ENCODE measurements at regions not wholly inside any gene's neighbourhood (a gene's known extent, or its start where the extent isn't known, plus 50 kb on each side); places are given as distances from the start of the nearest gene placed in this dataset.

DNA sequence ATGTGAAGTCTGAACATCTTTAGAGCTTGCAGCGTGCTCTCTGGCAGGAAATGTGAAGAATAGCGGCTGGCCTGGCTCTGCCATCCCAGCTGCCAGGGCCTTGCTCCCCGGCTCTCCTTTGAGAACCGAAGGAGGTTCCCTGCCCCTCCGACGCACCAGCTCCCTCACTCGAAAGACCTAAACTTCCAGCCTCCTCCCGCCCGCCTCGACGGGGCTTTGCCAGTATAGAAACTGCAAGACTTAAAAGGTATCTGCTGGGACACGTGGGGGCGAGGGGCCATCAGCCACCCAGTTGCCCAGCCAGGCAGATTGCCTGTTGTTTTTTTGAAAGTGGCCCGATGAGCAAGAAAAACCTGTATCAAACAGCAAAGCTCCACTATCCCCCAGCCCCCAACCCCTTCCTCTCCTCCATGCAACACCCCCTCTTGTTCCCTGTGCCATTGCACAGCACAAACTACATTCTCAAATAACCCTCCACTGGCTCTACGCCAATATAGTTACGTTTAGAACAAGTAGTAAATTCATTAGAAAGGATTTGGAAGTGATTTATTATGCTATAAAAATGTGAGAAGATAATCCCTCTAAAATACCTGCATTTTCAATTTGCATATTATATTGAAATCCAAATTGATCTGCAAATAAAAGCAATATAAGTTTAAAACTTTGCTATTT lies 331.9 kb downstream of the MED10 start:
- Histone ChIP-seq H3K27me3 (ENCODE audit: control insufficient read depth in 2 of 2, insufficient read depth in 2 of 2, low read length in 2 of 2) (no peaks in the 10 kb centered on the region), H3K27ac (ENCODE audit: low read depth in 2 of 2, low read length in 2 of 2) (no peak overlapping the region), H3K36me3 (ENCODE audit: control insufficient read depth in 2 of 2, insufficient read depth in 2 of 2, low read length in 2 of 2) (no peaks in the 10 kb centered on the region), H3K9me3 (ENCODE audit: control insufficient read depth in 2 of 2, low read length in 2 of 2) (no peaks in the 10 kb centered on the region), H3K4me3 (ENCODE audit: low read length in 2 of 2) (no peak overlapping the region), H3K9ac (ENCODE audit: low read depth in 1 of 2, low read length in 2 of 2) (no peak overlapping the region), H3K4me1 (ENCODE audit: control insufficient read depth in 2 of 2, insufficient read depth in 2 of 2, low read length in 2 of 2) (no peaks in the 10 kb centered on the region)

DNA sequence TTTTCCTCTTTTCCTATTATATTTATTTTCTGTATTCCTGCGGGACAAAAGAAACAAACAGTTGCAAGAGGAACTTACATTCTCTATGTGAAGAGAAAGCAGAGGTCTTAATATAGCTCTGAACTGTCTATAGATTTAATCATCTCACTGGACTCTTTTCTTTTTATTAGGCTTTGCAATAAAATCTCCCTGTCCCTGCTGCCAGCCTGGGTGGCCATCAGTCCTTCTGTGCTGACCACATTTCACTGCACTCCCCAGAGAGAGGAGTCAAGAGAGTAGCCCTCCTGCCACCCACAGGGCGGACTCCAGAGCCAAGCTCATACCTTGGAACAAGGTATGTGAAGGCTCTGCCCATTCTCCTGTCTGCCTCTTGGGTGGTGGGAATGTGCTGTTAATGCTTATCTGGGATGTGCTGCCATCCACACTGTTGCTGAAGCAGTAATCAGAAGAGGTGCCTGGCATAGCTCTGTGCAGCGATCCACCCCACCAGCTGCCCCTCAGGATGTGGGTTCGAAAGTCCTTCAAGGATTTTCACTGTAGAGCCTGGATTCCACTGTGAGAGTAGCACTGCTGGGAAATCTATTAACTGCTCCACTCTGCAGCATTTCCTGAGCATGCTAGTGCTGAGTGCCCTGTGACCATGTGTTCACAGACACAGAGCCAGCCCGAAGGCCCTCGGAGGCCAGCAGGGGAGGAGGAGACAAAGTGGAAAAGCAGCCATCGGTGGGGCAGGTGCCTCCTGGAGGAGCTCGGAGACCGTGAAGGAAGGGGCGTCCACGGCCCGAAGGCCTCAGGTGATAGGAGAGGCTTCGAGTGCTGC lies 334.6 kb downstream of the MED10 start:
- H3K4me3 ChIP-seq (ENCODE audit: low read length in 2 of 2): no peak overlapping the region

DNA sequence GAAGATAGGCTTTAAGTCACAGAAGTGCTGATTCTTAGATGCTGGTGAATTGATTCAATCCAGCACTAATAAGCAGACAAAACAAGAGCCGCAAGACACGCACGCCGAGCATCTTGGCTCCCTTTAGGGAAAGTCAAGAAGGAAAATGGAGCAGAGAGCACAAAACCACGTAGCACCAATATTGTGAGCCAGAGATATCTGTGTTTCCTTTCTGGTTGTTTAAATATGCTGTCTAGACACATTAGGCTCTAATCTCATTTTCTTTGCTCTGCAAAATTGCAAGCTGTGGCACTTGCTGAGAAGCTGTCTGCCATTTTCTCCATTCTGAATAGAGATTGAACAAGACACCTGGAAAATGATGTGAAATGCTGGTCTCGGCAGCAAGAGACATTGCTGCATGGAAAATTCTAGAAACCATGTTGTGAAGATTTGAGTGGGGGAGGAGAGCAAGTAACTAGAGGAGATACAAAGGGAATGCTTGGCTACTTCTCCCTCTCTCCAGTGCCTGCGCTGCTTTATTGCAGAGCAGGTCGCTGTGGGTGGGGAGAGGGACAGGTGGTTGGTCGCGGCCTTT lies 336.3 kb downstream of the MED10 start:
- Histone ChIP-seq H3K4me1 (ENCODE audit: control insufficient read depth in 2 of 2, insufficient read depth in 2 of 2, low read length in 2 of 2) (no peaks in the 10 kb centered on the region), H3K36me3 (ENCODE audit: control insufficient read depth in 2 of 2, insufficient read depth in 2 of 2, low read length in 2 of 2) (no peaks in the 10 kb centered on the region), H3K9ac (ENCODE audit: low read depth in 1 of 2, low read length in 2 of 2) (no peak overlapping the region), H3K9me3 (ENCODE audit: control insufficient read depth in 2 of 2, low read length in 2 of 2) (no peaks in the 10 kb centered on the region), H3K27ac (ENCODE audit: low read depth in 2 of 2, low read length in 2 of 2) (no peak overlapping the region), H3K27me3 (ENCODE audit: control insufficient read depth in 2 of 2, insufficient read depth in 2 of 2, low read length in 2 of 2) (no peaks in the 10 kb centered on the region), H3K4me3 (ENCODE audit: low read length in 2 of 2) (no peak overlapping the region)

More for the DNA sequence above, 334.6 kb downstream of the MED10 start:
- no peaks in the 10 kb centered on the region for H3K9me3 ChIP-seq (ENCODE audit: control insufficient read depth in 2 of 2, low read length in 2 of 2)
- H3K9ac ChIP-seq (ENCODE audit: low read depth in 1 of 2, low read length in 2 of 2): no peak overlapping the region
- H3K27me3 ChIP-seq (ENCODE audit: control insufficient read depth in 2 of 2, insufficient read depth in 2 of 2, low read length in 2 of 2): no peaks in the 10 kb centered on the region
- H3K4me1 ChIP-seq (ENCODE audit: control insufficient read depth in 2 of 2, insufficient read depth in 2 of 2, low read length in 2 of 2): no peaks in the 10 kb centered on the region
- H3K36me3 ChIP-seq (ENCODE audit: control insufficient read depth in 2 of 2, insufficient read depth in 2 of 2, low read length in 2 of 2): no peaks in the 10 kb centered on the region
- no peak overlapping the region for H3K27ac ChIP-seq (ENCODE audit: low read depth in 2 of 2, low read length in 2 of 2)

DNA sequence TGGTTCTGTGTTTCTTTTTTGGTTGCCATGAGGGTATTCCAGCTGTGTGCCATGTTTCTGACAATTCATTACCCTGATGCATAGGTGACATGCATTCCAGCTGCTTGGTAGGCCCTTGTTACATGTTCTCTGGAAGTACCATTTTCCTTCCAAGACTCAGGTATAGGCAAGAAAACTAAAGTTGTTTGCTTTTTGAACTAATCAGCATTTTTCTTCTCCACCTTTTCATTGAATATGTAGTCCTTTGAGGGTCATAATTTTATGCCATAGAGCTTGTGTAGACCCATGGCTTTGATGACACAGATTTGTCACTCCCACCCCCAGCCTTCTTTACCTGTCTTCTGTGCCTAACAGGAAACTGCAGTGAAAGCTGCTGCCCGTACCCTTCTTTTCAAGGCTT lies 339.2 kb downstream of the MED10 start:
- H3K27ac ChIP-seq (ENCODE audit: low read depth in 2 of 2, low read length in 2 of 2): no peak overlapping the region
- H3K9ac ChIP-seq (ENCODE audit: low read depth in 1 of 2, low read length in 2 of 2): no peak overlapping the region
- H3K27me3 ChIP-seq (ENCODE audit: control insufficient read depth in 2 of 2, insufficient read depth in 2 of 2, low read length in 2 of 2): no peaks in the 10 kb centered on the region

DNA sequence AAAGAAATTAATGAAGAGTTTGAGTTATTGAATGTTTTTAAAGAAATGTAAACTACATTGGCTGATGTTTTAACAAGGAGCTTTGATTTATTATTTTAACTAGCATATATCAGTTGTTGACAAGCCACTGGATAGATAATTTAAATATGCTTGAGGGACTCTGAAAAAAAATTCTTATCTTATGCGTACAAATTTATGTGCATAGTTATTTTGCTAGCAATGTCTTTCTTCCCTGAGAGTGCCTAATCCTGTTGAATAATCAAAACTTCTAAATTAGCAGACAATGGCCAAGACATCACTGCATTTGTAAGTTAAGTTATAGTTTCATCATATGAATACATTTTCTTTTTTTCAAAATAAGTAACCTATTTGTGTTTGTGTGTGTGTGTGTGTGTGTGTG lies 342.3 kb downstream of the MED10 start:
- no peaks in the 10 kb centered on the region for H3K4me1 ChIP-seq (ENCODE audit: control insufficient read depth in 2 of 2, insufficient read depth in 2 of 2, low read length in 2 of 2)
- H3K27me3 ChIP-seq (ENCODE audit: control insufficient read depth in 2 of 2, insufficient read depth in 2 of 2, low read length in 2 of 2): no peaks in the 10 kb centered on the region
- H3K27ac ChIP-seq (ENCODE audit: low read depth in 2 of 2, low read length in 2 of 2): no peak overlapping the region
- H3K9me3 ChIP-seq (ENCODE audit: control insufficient read depth in 2 of 2, low read length in 2 of 2): no peaks in the 10 kb centered on the region
- H3K36me3 ChIP-seq (ENCODE audit: control insufficient read depth in 2 of 2, insufficient read depth in 2 of 2, low read length in 2 of 2): no peaks in the 10 kb centered on the region
- no peak overlapping the region for H3K9ac ChIP-seq (ENCODE audit: low read depth in 1 of 2, low read length in 2 of 2)
- H3K4me3 ChIP-seq (ENCODE audit: low read length in 2 of 2): no peak overlapping the region

More for the DNA sequence above, 339.2 kb downstream of the MED10 start:
- H3K36me3 ChIP-seq (ENCODE audit: control insufficient read depth in 2 of 2, insufficient read depth in 2 of 2, low read length in 2 of 2): no peaks in the 10 kb centered on the region
- no peaks in the 10 kb centered on the region for H3K9me3 ChIP-seq (ENCODE audit: control insufficient read depth in 2 of 2, low read length in 2 of 2)
- H3K4me1 ChIP-seq (ENCODE audit: control insufficient read depth in 2 of 2, insufficient read depth in 2 of 2, low read length in 2 of 2): no peaks in the 10 kb centered on the region
- H3K4me3 ChIP-seq (ENCODE audit: low read length in 2 of 2): no peak overlapping the region

DNA sequence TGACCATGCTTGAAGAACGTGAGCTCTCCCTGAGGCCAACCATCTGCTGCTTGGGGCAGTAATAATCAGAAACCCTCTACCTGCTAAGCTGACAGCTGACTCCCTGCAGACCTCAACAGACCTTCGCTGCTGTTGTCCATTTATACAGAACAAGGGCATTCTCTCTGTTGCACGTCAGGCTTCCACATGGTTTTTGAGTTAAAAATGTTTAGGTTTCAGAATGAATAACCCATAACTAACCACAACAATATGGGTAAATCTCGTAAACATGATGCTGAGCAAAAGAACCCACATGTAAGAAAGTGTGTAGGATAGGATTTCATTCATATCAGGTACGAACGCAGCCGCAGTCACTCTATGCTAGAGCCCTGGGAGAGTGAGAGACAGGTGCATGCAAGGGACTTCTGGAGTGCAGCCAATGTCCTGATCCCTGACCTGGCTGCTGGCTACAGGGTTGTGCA lies 348.5 kb downstream of the MED10 start:
- H3K27me3 ChIP-seq (ENCODE audit: control insufficient read depth in 2 of 2, insufficient read depth in 2 of 2, low read length in 2 of 2): no peaks in the 10 kb centered on the region
- no peak overlapping the region for H3K9ac ChIP-seq (ENCODE audit: low read depth in 1 of 2, low read length in 2 of 2)
- H3K27ac ChIP-seq (ENCODE audit: low read depth in 2 of 2, low read length in 2 of 2): no peak overlapping the region
- H3K4me1 ChIP-seq (ENCODE audit: control insufficient read depth in 2 of 2, insufficient read depth in 2 of 2, low read length in 2 of 2): no peaks in the 10 kb centered on the region
- no peak overlapping the region for H3K4me3 ChIP-seq (ENCODE audit: low read length in 2 of 2)
- H3K36me3 ChIP-seq (ENCODE audit: control insufficient read depth in 2 of 2, insufficient read depth in 2 of 2, low read length in 2 of 2): no peaks in the 10 kb centered on the region
- no peaks in the 10 kb centered on the region for H3K9me3 ChIP-seq (ENCODE audit: control insufficient read depth in 2 of 2, low read length in 2 of 2)

DNA sequence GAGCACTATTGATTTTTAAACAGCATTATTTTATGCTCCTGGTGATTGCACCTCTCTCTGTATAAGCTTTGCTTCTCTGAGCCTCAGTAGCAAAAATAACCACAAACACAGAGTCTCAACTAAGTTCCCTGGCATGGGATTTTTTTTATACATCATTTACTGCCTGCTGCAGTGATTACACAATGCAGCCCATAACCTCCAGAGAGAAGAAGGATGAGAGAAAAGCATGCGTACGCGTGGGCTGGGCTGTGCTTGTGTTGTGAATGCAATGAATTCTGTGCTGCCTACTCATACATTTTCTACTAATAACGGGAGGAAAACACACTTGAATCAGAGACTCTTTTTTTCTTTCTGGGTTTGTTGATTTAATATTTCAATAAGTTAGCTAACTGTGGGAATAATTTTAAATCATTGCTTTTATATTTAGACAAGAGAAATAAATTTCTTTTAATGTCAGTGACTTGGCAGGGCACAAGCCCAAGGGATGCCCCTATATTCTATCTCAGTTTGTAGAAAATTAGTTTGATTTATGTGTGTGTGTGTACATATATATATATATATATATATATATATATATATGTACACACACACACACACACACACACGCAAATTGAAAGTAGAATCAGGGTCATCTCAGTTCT lies 351.5 kb downstream of the MED10 start:
- no peaks in the 10 kb centered on the region for H3K36me3 ChIP-seq (ENCODE audit: control insufficient read depth in 2 of 2, insufficient read depth in 2 of 2, low read length in 2 of 2)
- no peak overlapping the region for H3K4me3 ChIP-seq (ENCODE audit: low read length in 2 of 2)
- no peak overlapping the region for H3K9ac ChIP-seq (ENCODE audit: low read depth in 1 of 2, low read length in 2 of 2)
- H3K27ac ChIP-seq (ENCODE audit: low read depth in 2 of 2, low read length in 2 of 2): no peak overlapping the region
- H3K27me3 ChIP-seq (ENCODE audit: control insufficient read depth in 2 of 2, insufficient read depth in 2 of 2, low read length in 2 of 2): no peaks in the 10 kb centered on the region
- no peaks in the 10 kb centered on the region for H3K4me1 ChIP-seq (ENCODE audit: control insufficient read depth in 2 of 2, insufficient read depth in 2 of 2, low read length in 2 of 2)
- H3K9me3 ChIP-seq (ENCODE audit: control insufficient read depth in 2 of 2, low read length in 2 of 2): peaks cover 0 to 3% of the 10 kb centered on the region in 2 donors

DNA sequence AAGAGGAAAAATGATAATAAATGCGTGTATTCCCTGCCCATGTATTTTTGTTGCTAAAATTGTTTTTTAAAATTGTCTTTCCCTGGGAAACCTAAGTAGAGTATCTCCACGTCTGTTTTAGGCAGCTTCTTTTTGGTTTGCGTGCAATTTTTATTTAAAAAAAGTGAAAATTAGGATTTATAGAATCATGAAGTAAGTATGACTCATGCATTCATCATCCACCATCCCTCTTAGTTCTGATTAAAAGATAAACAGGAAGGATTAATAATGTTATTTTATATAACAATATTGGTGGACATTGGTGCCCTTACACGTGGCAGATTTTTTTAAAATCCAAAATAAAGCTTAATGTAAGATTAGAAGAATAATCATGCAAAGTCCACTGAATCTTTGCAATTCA lies 358.7 kb downstream of the MED10 start:
- no peaks in the 10 kb centered on the region for H3K4me1 ChIP-seq (ENCODE audit: control insufficient read depth in 2 of 2, insufficient read depth in 2 of 2, low read length in 2 of 2)
- H3K9ac ChIP-seq (ENCODE audit: low read depth in 1 of 2, low read length in 2 of 2): no peak overlapping the region

DNA sequence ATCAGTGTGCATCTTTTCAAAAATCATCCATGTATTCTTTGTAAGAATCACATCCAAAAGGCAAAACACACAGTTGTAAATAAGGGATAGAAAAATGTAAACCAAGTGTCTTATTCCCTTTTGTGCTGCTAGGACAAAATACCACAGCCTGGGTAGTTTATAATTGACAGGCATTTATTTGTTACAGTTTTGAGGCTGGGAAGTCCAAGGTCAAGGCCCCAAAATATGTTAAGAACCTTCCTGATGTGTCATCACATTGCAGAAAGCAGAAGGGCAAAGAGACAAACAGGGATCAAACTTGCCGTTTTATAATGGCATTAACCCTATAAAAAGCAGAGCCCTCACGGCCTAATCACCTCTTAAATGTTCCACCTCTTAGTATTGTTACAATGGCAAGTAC lies 364.8 kb downstream of the MED10 start:
- Histone ChIP-seq H3K36me3 (ENCODE audit: control insufficient read depth in 2 of 2, insufficient read depth in 2 of 2, low read length in 2 of 2) (no peaks in the 10 kb centered on the region), H3K4me3 (ENCODE audit: low read length in 2 of 2) (no peak overlapping the region), H3K9me3 (ENCODE audit: control insufficient read depth in 2 of 2, low read length in 2 of 2) (no peaks in the 10 kb centered on the region), H3K27ac (ENCODE audit: low read depth in 2 of 2, low read length in 2 of 2) (no peak overlapping the region), H3K27me3 (ENCODE audit: control insufficient read depth in 2 of 2, insufficient read depth in 2 of 2, low read length in 2 of 2) (no peaks in the 10 kb centered on the region), H3K9ac (ENCODE audit: low read depth in 1 of 2, low read length in 2 of 2) (no peak overlapping the region), H3K4me1 (ENCODE audit: control insufficient read depth in 2 of 2, insufficient read depth in 2 of 2, low read length in 2 of 2) (no peaks in the 10 kb centered on the region)

More for the DNA sequence above, 358.7 kb downstream of the MED10 start:
- H3K27ac ChIP-seq (ENCODE audit: low read depth in 2 of 2, low read length in 2 of 2): no peak overlapping the region
- H3K27me3 ChIP-seq (ENCODE audit: control insufficient read depth in 2 of 2, insufficient read depth in 2 of 2, low read length in 2 of 2): no peaks in the 10 kb centered on the region
- no peak overlapping the region for H3K4me3 ChIP-seq (ENCODE audit: low read length in 2 of 2)
- peaks cover 0 to 3% of the 10 kb centered on the region in 2 donors for H3K9me3 ChIP-seq (ENCODE audit: control insufficient read depth in 2 of 2, low read length in 2 of 2)
- no peaks in the 10 kb centered on the region for H3K36me3 ChIP-seq (ENCODE audit: control insufficient read depth in 2 of 2, insufficient read depth in 2 of 2, low read length in 2 of 2)

DNA sequence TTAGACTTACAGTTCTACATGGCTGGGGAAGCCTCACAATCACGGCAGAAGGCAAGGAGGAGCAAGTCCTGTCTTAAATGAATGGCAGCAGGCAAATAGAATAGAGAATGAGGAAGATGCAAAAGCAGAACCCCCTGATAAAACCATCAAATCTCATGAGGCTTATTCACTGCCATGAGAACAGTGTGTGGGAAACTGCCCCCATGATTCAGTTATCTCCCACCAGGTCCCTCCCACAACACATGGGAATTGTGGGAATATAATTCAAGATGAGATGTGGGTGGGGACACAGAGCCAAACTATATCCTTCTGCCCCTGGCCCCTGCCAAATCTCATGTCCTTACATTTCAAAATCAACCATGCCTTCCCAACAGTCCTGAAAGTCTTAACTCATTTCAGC lies 367.1 kb downstream of the MED10 start:
- Histone ChIP-seq H3K36me3 (ENCODE audit: control insufficient read depth in 2 of 2, insufficient read depth in 2 of 2, low read length in 2 of 2) (no peaks in the 10 kb centered on the region), H3K9ac (ENCODE audit: low read depth in 1 of 2, low read length in 2 of 2) (no peak overlapping the region), H3K4me1 (ENCODE audit: control insufficient read depth in 2 of 2, insufficient read depth in 2 of 2, low read length in 2 of 2) (no peaks in the 10 kb centered on the region), H3K27ac (ENCODE audit: low read depth in 2 of 2, low read length in 2 of 2) (no peak overlapping the region), H3K27me3 (ENCODE audit: control insufficient read depth in 2 of 2, insufficient read depth in 2 of 2, low read length in 2 of 2) (no peaks in the 10 kb centered on the region), H3K9me3 (ENCODE audit: control insufficient read depth in 2 of 2, low read length in 2 of 2) (no peaks in the 10 kb centered on the region), H3K4me3 (ENCODE audit: low read length in 2 of 2) (no peak overlapping the region)

All from mucosa of rectum (tissue), 2 donors.